NCI-H1694 treated with DMSO at 0.1 percent for 48 hours (cell line): ENCODE measurements at regions not wholly inside any gene's neighbourhood (a gene's known extent, or its start where the extent isn't known, plus 50 kb on each side); places are given as distances from the start of the nearest gene placed in this dataset.
"Not testable (repeated sequence)": the region's sequence is repeated elsewhere in the genome, so short reads cannot be mapped to it uniquely, and the experiment has no call there.

Experiments used
- DNase-seq: peaks from one replicate; lab custom pipeline; 2025; lab: John Stamatoyannopoulos, UW

- DNase-seq = no peak
Observed at GRCh38 chr12:7591531-7591930, 74.2 kb downstream of the APOBEC1 start.

- not testable (repeated sequence) for DNase-seq
Observed at GRCh38 chr12:7590085-7590484, 75.6 kb downstream of the APOBEC1 start.

GRCh38 chr12:7588742-7589329 lies 76.9 kb downstream of the APOBEC1 start:
- DNase-seq = peak; percentile 33

DNA sequence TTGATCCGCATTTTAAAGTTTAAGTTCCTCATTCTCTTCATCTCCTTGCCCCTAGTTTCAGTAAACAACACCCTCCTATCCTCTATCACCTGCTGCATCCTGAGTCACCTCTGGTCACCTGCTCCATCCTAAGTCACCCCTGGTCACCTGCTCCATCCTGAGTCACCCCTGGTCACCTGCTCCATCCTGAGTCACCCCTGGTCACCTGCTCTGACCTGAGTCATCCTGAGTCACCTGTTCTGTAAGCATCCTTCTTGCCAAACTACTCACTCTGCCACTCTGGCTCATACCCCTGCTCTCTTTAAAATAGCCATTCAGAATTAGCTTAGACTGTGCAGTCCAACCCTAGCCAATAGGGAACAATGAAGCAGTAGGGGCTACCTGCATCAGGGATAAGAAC lies 80.6 kb upstream of the CD163 start:
- DNase-seq = not testable (repeated sequence)

DNA sequence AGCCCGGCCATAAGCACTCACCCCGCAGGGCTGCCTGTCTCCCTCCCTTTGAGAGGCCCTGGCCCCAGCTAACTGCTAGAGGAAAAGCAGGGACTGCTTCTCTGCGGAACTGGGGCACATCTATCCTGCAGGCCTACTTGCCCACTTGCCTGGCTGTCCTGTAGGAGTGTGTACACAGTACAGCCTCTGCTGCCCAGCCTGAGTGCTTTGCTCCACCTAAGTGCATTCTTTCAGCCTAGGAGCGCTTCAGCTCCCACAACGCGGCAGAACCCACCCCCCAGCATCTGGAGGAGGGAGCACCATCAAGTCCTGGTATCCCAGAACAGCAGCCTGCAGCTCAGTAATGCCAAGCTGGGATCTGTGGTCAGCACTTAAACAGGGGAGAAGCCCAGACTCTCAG lies 79.9 kb upstream of the CD163 start:
- no peak for DNase-seq

DNA sequence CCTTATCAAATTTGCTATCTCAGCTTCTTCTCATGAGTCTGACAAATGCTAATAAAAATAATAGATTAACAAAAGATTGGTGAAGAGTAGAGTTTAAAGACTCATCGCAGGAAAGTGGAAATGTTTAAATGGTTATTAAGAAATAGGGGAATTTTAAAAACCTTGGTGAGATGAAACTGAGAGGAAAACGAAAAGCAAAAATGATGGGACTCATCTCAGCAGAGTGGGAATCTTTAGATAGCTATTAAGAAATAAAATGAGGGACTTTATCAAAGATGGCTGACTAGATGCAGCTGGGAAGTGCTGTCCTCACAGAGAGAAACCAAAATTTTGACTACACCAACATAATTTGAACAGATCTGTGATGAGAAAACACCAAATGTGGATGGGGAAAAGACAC lies 79.2 kb upstream of the CD163 start:
- DNase-seq = no peak

GRCh38 chr12:7581625-7582024 lies 78.0 kb upstream of the CD163 start:
- DNase-seq = no peak

- DNase-seq = no peak
Observed at GRCh38 chr12:7581046-7581445, 77.5 kb upstream of the CD163 start.

- DNase-seq = no peak
Observed at GRCh38 chr12:7571257-7571656, 67.7 kb upstream of the CD163 start.

GRCh38 chr12:7557227-7557626 lies 53.6 kb upstream of the CD163 start:
- no peak for DNase-seq

- no peak for DNase-seq
Observed at GRCh38 chr12:7555752-7556151, 52.2 kb upstream of the CD163 start.

- DNase-seq = not testable (repeated sequence)
Observed at GRCh38 chr12:7554831-7555230, 51.3 kb upstream of the CD163 start.
